ENCODE measurements at regions not wholly inside any gene's neighbourhood (a gene's known extent, or its start where the extent isn't known, plus 50 kb on each side); places are given as distances from the start of the nearest gene placed in this dataset.

GRCh38 chr20:62581806-62582205 is 60.5 kb upstream of the SLCO4A1 start:
- TF ChIP-seq, protein P1, sequence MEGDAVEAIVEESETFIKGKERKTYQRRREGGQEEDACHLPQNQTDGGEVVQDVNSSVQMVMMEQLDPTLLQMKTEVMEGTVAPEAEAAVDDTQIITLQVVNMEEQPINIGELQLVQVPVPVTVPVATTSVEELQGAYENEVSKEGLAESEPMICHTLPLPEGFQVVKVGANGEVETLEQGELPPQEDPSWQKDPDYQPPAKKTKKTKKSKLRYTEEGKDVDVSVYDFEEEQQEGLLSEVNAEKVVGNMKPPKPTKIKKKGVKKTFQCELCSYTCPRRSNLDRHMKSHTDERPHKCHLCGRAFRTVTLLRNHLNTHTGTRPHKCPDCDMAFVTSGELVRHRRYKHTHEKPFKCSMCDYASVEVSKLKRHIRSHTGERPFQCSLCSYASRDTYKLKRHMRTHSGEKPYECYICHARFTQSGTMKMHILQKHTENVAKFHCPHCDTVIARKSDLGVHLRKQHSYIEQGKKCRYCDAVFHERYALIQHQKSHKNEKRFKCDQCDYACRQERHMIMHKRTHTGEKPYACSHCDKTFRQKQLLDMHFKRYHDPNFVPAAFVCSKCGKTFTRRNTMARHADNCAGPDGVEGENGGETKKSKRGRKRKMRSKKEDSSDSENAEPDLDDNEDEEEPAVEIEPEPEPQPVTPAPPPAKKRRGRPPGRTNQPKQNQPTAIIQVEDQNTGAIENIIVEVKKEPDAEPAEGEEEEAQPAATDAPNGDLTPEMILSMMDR (IDR thresholded peaks at IDR 0.05), result no peak
- no peak for TF ChIP-seq POLR2A (IDR thresholded peaks at IDR 0.05)

Data from lower leg skin (tissue), 3 donors.